WTC11 (cell line): ENCODE measurements at regions not wholly inside any gene's neighbourhood (a gene's known extent, or its start where the extent isn't known, plus 50 kb on each side); places are given as distances from the start of the nearest gene placed in this dataset.
"Not testable (repeated sequence)": the region's sequence is repeated elsewhere in the genome, so short reads cannot be mapped to it uniquely, and the experiment has no call there.

Source experiments
- ATAC-seq: fragments of 200-7000 bp; cut with Tn5 transposase; 2 replicates; pipeline ENCODE4 v1.10.0; 2021; ENCODE audit warnings: mild to moderate bottlenecking, moderate library complexity
- CTCF ChIA-PET: fragments of 300-600 bp; sonication (Branson Sonifier 250); formaldehyde crosslinking; loops from one replicate; lab custom pipeline; 2021; ENCODE audit warnings: antibody characterized with exemption; lab: Charles Lee
- POLR2A ChIA-PET: fragments of 350-600 bp; sonication (Branson Sonifier 250); formaldehyde crosslinking; loops from one replicate; lab custom pipeline; 2021; ENCODE audit warnings: antibody characterized with exemption; lab: Charles Lee
- DNase-seq: peaks from one replicate; pipeline ENCODE4 v3.0.0; 2021; ENCODE audit warnings: low spot score
- H3K27ac Mint-ChIP-seq: 2 replicates; pipeline ENCODE4 v1.8.0; 2021; ENCODE audit warnings: mixed read lengths
- H3K27me3 Mint-ChIP-seq: 2 replicates; pipeline ENCODE4 v1.8.0; 2021; ENCODE audit warnings: low read depth, mild to moderate bottlenecking, moderate library complexity, mixed read lengths
- H3K36me3 Mint-ChIP-seq: 2 replicates; pipeline ENCODE4 v1.8.0; 2021; ENCODE audit warnings: mixed read lengths
- H3K4me1 Mint-ChIP-seq: 2 replicates; pipeline ENCODE4 v1.8.0; 2022; ENCODE audit warnings: mixed read lengths
- H3K4me3 Mint-ChIP-seq: 2 replicates; pipeline ENCODE4 v1.8.0; 2021; ENCODE audit warnings: mild to moderate bottlenecking, moderate library complexity, mixed read lengths
- H3K9me3 Mint-ChIP-seq: 2 replicates; pipeline ENCODE4 v1.8.0; 2021; ENCODE audit warnings: mixed read lengths
- AFF4 ChIP-seq: sonication (generic); formaldehyde crosslinking; IDR thresholded peaks from 2 replicates; pipeline ENCODE4 v1.8.1; 2023; ENCODE audit warnings: mild to moderate bottlenecking, missing genetic modification reagents, borderline replicate concordance
- ARID4B ChIP-seq: sonication (generic); formaldehyde crosslinking; IDR thresholded peaks from 2 replicates; pipeline ENCODE4 v1.8.0; 2023; ENCODE audit warnings: missing genetic modification reagents, mild to moderate bottlenecking, borderline replicate concordance
- EMX1 ChIP-seq: fragments of 250-450 bp; sonication (Bioruptor Pico); IDR thresholded peaks from 2 replicates; pipeline ENCODE4 v1.8.0; 2021; ENCODE audit warnings: mild to moderate bottlenecking
- GRHL2 ChIP-seq: fragments of 250-450 bp; sonication (Bioruptor Pico); IDR thresholded peaks from 2 replicates; pipeline ENCODE4 v1.8.0; 2022; ENCODE audit warnings: mild to moderate bottlenecking, moderate library complexity; ENCODE audit not compliant: insufficient replicate concordance, severe bottlenecking
- JAZF1 ChIP-seq: fragments of 250-450 bp; sonication (Bioruptor Pico); IDR thresholded peaks from 2 replicates; pipeline ENCODE4 v1.9.0; 2021; ENCODE audit warnings: moderate library complexity, mild to moderate bottlenecking, inconsistent platforms
- MLX ChIP-seq: sonication (generic); formaldehyde crosslinking; IDR thresholded peaks from 2 replicates; pipeline ENCODE4 v1.8.1; 2023; ENCODE audit warnings: mild to moderate bottlenecking, missing genetic modification reagents, moderate library complexity
- SP1 ChIP-seq: sonication (generic); formaldehyde crosslinking; conservative IDR thresholded peaks from 2 replicates; pipeline ENCODE4 v1.8.1; 2022; ENCODE audit warnings: missing genetic modification reagents
- STAT6 ChIP-seq: sonication (generic); formaldehyde crosslinking; conservative IDR thresholded peaks from 2 replicates; pipeline ENCODE4 v1.8.1; 2023; ENCODE audit warnings: mild to moderate bottlenecking, low read depth, missing genetic modification reagents, moderate library complexity
- ZBTB21 ChIP-seq: sonication (generic); formaldehyde crosslinking; IDR thresholded peaks from 2 replicates; pipeline ENCODE4 v1.8.1; 2023; ENCODE audit warnings: mild to moderate bottlenecking, missing genetic modification reagents, borderline replicate concordance
- ZNF138 ChIP-seq: sonication (generic); formaldehyde crosslinking; conservative IDR thresholded peaks from 2 replicates; pipeline ENCODE4 v1.8.1; 2022; ENCODE audit warnings: mild to moderate bottlenecking, moderate library complexity, missing genetic modification reagents
- ZNF232 ChIP-seq: sonication (generic); formaldehyde crosslinking; IDR thresholded peaks from 2 replicates; pipeline ENCODE4 v1.8.0; 2022; ENCODE audit warnings: mild to moderate bottlenecking, missing genetic modification reagents
- ZNF423 ChIP-seq: fragments of 250-450 bp; sonication (Bioruptor Pico); IDR thresholded peaks from 2 replicates; pipeline ENCODE4 v2.1.2; 2022; ENCODE audit warnings: mild to moderate bottlenecking, moderate library complexity
- TF ChIP-seq, protein P1 (sequence below): fragments of 250-450 bp; sonication (Bioruptor Pico); IDR thresholded peaks from 2 replicates; pipeline ENCODE4 v1.8.0; 2021; ENCODE audit warnings: mild to moderate bottlenecking
- TF ChIP-seq, protein P2 (sequence below): sonication (generic); formaldehyde crosslinking; IDR thresholded peaks from 2 replicates; pipeline ENCODE4 v1.8.1; 2022; ENCODE audit warnings: missing genetic modification reagents, borderline replicate concordance
- TF ChIP-seq, protein P3 (sequence below): sonication (generic); formaldehyde crosslinking; IDR thresholded peaks from 2 replicates; pipeline ENCODE4 v1.8.0; 2023; ENCODE audit warnings: missing genetic modification reagents

- H3K9me3 Mint-ChIP-seq: no peaks in the 10 kb centered on the region
- no peak for TF ChIP-seq ZNF232
- TF ChIP-seq, protein P1, sequence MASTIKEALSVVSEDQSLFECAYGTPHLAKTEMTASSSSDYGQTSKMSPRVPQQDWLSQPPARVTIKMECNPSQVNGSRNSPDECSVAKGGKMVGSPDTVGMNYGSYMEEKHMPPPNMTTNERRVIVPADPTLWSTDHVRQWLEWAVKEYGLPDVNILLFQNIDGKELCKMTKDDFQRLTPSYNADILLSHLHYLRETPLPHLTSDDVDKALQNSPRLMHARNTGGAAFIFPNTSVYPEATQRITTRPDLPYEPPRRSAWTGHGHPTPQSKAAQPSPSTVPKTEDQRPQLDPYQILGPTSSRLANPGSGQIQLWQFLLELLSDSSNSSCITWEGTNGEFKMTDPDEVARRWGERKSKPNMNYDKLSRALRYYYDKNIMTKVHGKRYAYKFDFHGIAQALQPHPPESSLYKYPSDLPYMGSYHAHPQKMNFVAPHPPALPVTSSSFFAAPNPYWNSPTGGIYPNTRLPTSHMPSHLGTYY (CRISPR knock-in tag): no peak
- TF ChIP-seq GRHL2 (CRISPR knock-in tag): no peak
- no peak for TF ChIP-seq STAT6 (CRISPR knock-in tag)
- TF ChIP-seq, all 79 proteins: peak for 0
- DNase-seq (no peak), ATAC-seq (no peak)
- POLR2A ChIA-PET: no interaction called here
- H3K36me3 Mint-ChIP-seq: no peaks in the 10 kb centered on the region
- H3K27me3 Mint-ChIP-seq: peaks cover 14% of the 10 kb centered on the region
- no peak overlapping the region for H3K27ac Mint-ChIP-seq
- CTCF ChIA-PET: interaction anchor here (0.6 to 1.6 kb wide), 3 partner anchors 12 to 102 kb away, joined by 3 to 4 read pairs (median 3); no protein-coding TSS in a partner anchor
- H3K4me3 Mint-ChIP-seq: no peak overlapping the region
- H3K4me1 Mint-ChIP-seq: peaks cover 21% of the 10 kb centered on the region
These were observed 220.4 kb downstream of the VAPA start for GRCh38 chr18:10134204-10134603.

- CTCF ChIA-PET: interaction anchor here (1.6 kb wide), 1 partner anchor 12 kb away, joined by 3 read pairs; no protein-coding TSS in a partner anchor
- ATAC-seq: peak; percentile 26
- H3K4me1 Mint-ChIP-seq: peaks cover 24% of the 10 kb centered on the region
- POLR2A ChIA-PET, H3K27ac Mint-ChIP-seq, H3K9me3 Mint-ChIP-seq, H3K36me3 Mint-ChIP-seq, H3K4me3 Mint-ChIP-seq, DNase-seq: not testable (repeated sequence)
- H3K27me3 Mint-ChIP-seq: peaks cover 14% of the 10 kb centered on the region
These were observed 220.9 kb downstream of the VAPA start for GRCh38 chr18:10134749-10135148.

- H3K36me3 Mint-ChIP-seq: no peaks in the 10 kb centered on the region
- ATAC-seq (no peak), DNase-seq (no peak)
- no peak overlapping the region for H3K27ac Mint-ChIP-seq
- peaks cover 14% of the 10 kb centered on the region for H3K27me3 Mint-ChIP-seq
- H3K9me3 Mint-ChIP-seq: no peaks in the 10 kb centered on the region
- ChIA-PET POLR2A (no interaction called here), CTCF (no interaction called here)
- peaks cover 30% of the 10 kb centered on the region for H3K4me1 Mint-ChIP-seq
- no peak overlapping the region for H3K4me3 Mint-ChIP-seq
- TF ChIP-seq ARID4B (no peak), MLX (CRISPR knock-in tag) (no peak), ZBTB21 (CRISPR knock-in tag) (no peak), EMX1 (CRISPR knock-in tag) (no peak), JAZF1 (CRISPR knock-in tag) (no peak), ZNF423 (CRISPR knock-in tag) (no peak), AFF4 (no peak), SP1 (CRISPR knock-in tag) (no peak), ZNF138 (CRISPR knock-in tag) (no peak)
- TF ChIP-seq, protein P2, sequence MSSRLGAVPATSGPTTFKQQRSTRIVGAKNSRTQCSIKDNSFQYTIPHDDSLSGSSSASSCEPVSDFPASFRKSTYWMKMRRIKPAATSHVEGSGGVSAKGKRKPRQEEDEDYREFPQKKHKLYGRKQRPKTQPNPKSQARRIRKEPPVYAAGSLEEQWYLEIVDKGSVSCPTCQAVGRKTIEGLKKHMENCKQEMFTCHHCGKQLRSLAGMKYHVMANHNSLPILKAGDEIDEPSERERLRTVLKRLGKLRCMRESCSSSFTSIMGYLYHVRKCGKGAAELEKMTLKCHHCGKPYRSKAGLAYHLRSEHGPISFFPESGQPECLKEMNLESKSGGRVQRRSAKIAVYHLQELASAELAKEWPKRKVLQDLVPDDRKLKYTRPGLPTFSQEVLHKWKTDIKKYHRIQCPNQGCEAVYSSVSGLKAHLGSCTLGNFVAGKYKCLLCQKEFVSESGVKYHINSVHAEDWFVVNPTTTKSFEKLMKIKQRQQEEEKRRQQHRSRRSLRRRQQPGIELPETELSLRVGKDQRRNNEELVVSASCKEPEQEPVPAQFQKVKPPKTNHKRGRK: no peak
- TF ChIP-seq, protein P3, sequence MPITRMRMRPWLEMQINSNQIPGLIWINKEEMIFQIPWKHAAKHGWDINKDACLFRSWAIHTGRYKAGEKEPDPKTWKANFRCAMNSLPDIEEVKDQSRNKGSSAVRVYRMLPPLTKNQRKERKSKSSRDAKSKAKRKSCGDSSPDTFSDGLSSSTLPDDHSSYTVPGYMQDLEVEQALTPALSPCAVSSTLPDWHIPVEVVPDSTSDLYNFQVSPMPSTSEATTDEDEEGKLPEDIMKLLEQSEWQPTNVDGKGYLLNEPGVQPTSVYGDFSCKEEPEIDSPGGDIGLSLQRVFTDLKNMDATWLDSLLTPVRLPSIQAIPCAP (CRISPR knock-in tag): no peak
These were observed 221.6 kb downstream of the VAPA start for GRCh38 chr18:10135302-10135926.
